Adrenal gland (tissue), 5 donors: ENCODE measurements at regions not wholly inside any gene's neighbourhood (a gene's known extent, or its start where the extent isn't known, plus 50 kb on each side); places are given as distances from the start of the nearest gene placed in this dataset.

Source experiments
- POLR2A ChIP-seq, 2 donors: fragments of 450-650 bp; IDR thresholded peaks; one replicate each; pipeline ENCODE4 v1.6.1; 2017; ENCODE audit warnings: antibody characterized with exemption in 2 of 2, mild to moderate bottlenecking in 2 of 2, moderate library complexity in 1 of 2
- TF ChIP-seq, protein P1 (sequence below), 6 experiments: fragments of 450-650 bp in 4 of 6; fragments of 200-600 bp in 2 of 6; sonication (generic) in 1 of 6; IDR thresholded peaks; 1 replicate in 5 of 6; 2 replicates in 1 of 6; pipeline versions ENCODE4 v1.5.1 to v1.8.0; 2016 to 2021; ENCODE audit warnings: antibody characterized with exemption in 6 of 6, mild to moderate bottlenecking in 2 of 6, moderate library complexity in 1 of 6
- donor health status: DM: no; HTN: no; CAD: no.

- TF ChIP-seq, protein P1, sequence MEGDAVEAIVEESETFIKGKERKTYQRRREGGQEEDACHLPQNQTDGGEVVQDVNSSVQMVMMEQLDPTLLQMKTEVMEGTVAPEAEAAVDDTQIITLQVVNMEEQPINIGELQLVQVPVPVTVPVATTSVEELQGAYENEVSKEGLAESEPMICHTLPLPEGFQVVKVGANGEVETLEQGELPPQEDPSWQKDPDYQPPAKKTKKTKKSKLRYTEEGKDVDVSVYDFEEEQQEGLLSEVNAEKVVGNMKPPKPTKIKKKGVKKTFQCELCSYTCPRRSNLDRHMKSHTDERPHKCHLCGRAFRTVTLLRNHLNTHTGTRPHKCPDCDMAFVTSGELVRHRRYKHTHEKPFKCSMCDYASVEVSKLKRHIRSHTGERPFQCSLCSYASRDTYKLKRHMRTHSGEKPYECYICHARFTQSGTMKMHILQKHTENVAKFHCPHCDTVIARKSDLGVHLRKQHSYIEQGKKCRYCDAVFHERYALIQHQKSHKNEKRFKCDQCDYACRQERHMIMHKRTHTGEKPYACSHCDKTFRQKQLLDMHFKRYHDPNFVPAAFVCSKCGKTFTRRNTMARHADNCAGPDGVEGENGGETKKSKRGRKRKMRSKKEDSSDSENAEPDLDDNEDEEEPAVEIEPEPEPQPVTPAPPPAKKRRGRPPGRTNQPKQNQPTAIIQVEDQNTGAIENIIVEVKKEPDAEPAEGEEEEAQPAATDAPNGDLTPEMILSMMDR (IDR thresholded peaks at IDR 0.05), result no peak
- TF ChIP-seq POLR2A (IDR thresholded peaks at IDR 0.05), result no peak
Observed at GRCh38 chr13:21871382-21871781, 200.5 kb downstream of the FGF9 start.
